ENCODE measurements at regions not wholly inside any gene's neighbourhood (a gene's known extent, or its start where the extent isn't known, plus 50 kb on each side); places are given as distances from the start of the nearest gene placed in this dataset.
A peak's percentile ranks its signal among the peaks of the same experiment; 100 is the strongest.

DNA sequence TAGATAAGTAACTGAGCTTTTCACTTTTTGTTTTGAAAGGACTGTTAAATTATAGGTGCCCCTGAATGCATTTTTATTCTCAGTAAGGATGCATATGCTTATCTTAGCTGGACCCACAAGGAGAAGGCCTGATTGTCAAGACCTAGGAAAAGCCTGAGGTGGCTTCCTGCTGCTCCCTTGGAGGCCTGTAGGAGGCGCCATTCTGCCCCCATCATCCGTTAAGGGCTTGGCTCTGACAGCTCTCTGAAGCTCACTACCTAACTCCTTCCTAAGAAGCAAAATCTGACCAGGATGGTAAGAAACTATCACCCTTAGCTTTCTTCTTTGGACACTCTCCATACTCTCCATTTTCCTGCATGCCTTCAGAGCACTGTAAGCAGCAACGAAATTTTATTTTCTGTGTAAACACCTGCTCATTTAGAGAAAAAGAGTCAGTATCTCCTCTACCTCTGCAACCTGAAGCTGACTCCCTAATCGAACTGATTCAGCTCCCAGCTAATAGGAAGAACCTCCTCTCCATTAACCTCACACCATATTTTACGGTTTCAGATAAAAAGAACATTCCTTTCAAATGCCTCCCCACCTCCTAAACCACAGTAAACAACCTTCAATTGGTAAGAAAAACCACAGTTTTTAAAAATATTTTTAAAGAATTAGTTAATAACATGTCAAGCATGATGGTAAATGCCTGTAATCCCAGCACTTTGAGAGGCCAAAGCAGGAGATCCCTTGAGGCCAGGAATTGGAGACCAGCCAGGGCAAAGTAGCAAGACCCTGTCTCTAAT lies 73.4 kb upstream of the EDNRA start:
- no peaks in the 10 kb centered on the region for H3K4me1 ChIP-seq
- no peaks in the 10 kb centered on the region for H3K27me3 ChIP-seq
- intact Hi-C loops (cut with DNase I; ENCODE audit: low total_unique reads) (no loop called here), in situ Hi-C loops (cut with MboI; ENCODE audit: low pct_ligation_motif_present in 1 of 4, low pct_unique_long_range_greater_than_20kb in 1 of 4, low sequenced_read_pairs in 3 of 4) (no loop called here)
- 47 to 57% methylated on average over 2 to 5 of the region's 5 CpGs for WGBS, 2 donors (ENCODE audit: low coverage in 1 of 2)
- no peak for DNase-seq
- H3K9me3 ChIP-seq: peaks cover 0 to 3% of the 10 kb centered on the region in 2 donors
- TF ChIP-seq, protein P1, sequence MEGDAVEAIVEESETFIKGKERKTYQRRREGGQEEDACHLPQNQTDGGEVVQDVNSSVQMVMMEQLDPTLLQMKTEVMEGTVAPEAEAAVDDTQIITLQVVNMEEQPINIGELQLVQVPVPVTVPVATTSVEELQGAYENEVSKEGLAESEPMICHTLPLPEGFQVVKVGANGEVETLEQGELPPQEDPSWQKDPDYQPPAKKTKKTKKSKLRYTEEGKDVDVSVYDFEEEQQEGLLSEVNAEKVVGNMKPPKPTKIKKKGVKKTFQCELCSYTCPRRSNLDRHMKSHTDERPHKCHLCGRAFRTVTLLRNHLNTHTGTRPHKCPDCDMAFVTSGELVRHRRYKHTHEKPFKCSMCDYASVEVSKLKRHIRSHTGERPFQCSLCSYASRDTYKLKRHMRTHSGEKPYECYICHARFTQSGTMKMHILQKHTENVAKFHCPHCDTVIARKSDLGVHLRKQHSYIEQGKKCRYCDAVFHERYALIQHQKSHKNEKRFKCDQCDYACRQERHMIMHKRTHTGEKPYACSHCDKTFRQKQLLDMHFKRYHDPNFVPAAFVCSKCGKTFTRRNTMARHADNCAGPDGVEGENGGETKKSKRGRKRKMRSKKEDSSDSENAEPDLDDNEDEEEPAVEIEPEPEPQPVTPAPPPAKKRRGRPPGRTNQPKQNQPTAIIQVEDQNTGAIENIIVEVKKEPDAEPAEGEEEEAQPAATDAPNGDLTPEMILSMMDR (IDR thresholded peaks at IDR 0.05): peak in 1 of 5 experiments; percentile 20
- TF ChIP-seq EP300 (IDR thresholded peaks at IDR 0.05; ENCODE audit: low read depth): no peak
- no peak for TF ChIP-seq POLR2AphosphoS5 (IDR thresholded peaks at IDR 0.05)
- H3K27ac ChIP-seq: no peak overlapping the region
- H3K36me3 ChIP-seq: no peaks in the 10 kb centered on the region
- no peak overlapping the region for H3K4me3 ChIP-seq

DNA sequence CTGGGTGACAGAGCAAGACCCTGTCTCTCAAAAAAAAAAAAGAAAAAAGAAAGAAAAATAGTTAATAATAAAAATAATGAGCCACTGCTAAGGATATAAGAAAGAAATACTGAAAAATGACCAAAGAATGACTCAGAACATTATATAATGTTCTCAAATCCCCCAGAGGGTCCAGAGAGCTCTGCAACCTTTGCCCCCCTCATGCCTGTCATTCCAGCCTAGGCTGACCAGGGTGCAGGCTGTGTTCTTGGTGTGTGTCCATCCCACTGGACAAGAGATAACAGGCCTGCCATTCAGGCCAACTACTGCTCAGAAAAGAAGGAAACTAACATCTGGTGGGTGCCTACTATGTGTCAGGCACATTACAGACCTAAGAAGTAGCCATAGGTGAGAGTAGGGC lies 72.7 kb upstream of the EDNRA start:
- peaks cover 0 to 3% of the 10 kb centered on the region in 2 donors for H3K9me3 ChIP-seq
- no peaks in the 10 kb centered on the region for H3K4me1 ChIP-seq
- no peaks in the 10 kb centered on the region for H3K36me3 ChIP-seq
- H3K27ac ChIP-seq: no peak overlapping the region
- no peak for TF ChIP-seq POLR2A (IDR thresholded peaks at IDR 0.05)
- TF ChIP-seq EP300 (IDR thresholded peaks at IDR 0.05; ENCODE audit: low read depth): no peak
- TF ChIP-seq, protein P1 (IDR thresholded peaks at IDR 0.05): no peak
- no peak for TF ChIP-seq POLR2AphosphoS5 (IDR thresholded peaks at IDR 0.05)
- H3K27me3 ChIP-seq: no peaks in the 10 kb centered on the region
- intact Hi-C loops (cut with DNase I; ENCODE audit: low total_unique reads) (no loop called here), in situ Hi-C loops (cut with MboI; ENCODE audit: low pct_ligation_motif_present in 1 of 4, low pct_unique_long_range_greater_than_20kb in 1 of 4, low sequenced_read_pairs in 3 of 4) (no loop called here)
- DNase-seq: no peak
- H3K4me3 ChIP-seq: no peak overlapping the region

- intact Hi-C loops (cut with DNase I; ENCODE audit: low total_unique reads): no loop called here
- TF ChIP-seq, protein P1 (IDR thresholded peaks at IDR 0.05): no peak
- TF ChIP-seq POLR2A (IDR thresholded peaks at IDR 0.05) (no peak), POLR2AphosphoS5 (IDR thresholded peaks at IDR 0.05) (no peak), EP300 (IDR thresholded peaks at IDR 0.05; ENCODE audit: low read depth) (no peak)
- 66 to 71% methylated on average over 2 of the region's 2 CpGs for WGBS, 2 donors (ENCODE audit: low coverage in 1 of 2)
- DNase-seq: no peak
- H3K27me3 ChIP-seq: no peaks in the 10 kb centered on the region
- H3K36me3 ChIP-seq: no peaks in the 10 kb centered on the region
- no peak overlapping the region for H3K4me3 ChIP-seq
- no peak overlapping the region for H3K27ac ChIP-seq
- in situ Hi-C loops (cut with MboI; ENCODE audit: low pct_ligation_motif_present in 1 of 4, low pct_unique_long_range_greater_than_20kb in 1 of 4, low sequenced_read_pairs in 3 of 4): no loop called here
- no peaks in the 10 kb centered on the region for H3K9me3 ChIP-seq
- no peaks in the 10 kb centered on the region for H3K4me1 ChIP-seq
These were observed 71.5 kb upstream of the EDNRA start for GRCh38 chr4:147409350-147409749.

DNA sequence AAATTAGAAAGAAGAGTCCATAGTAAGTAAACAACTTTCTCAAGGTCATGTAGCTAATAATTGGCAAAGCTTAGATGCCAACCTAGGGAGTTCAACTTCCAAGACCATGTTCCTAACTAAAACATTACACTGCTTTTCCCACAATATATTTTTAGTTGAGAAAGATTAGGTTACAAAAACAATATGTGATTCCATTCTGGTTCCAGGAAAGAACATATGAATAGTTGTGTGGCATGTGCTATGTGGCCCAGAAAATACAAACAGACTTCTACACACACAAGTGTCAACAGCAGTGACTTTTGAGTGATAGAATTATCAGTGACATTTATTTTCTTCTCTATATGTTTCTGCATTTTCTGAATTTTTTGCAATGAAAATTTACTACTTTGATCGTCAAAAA lies 62.7 kb upstream of the EDNRA start:
- 71 to 80% methylated on average over 1 of the region's 1 CpG for WGBS, 2 donors (ENCODE audit: low coverage in 1 of 2)
- intact Hi-C loops (cut with DNase I; ENCODE audit: low total_unique reads): no loop called here

GRCh38 chr4:147421456-147421855 lies 59.4 kb upstream of the EDNRA start:
- Histone ChIP-seq H3K27ac (no peak overlapping the region), H3K9me3 (no peaks in the 10 kb centered on the region), H3K4me3 (no peak overlapping the region), H3K36me3 (no peaks in the 10 kb centered on the region), H3K27me3 (no peaks in the 10 kb centered on the region), H3K4me1 (no peaks in the 10 kb centered on the region)
- in situ Hi-C loops (cut with MboI; ENCODE audit: low pct_ligation_motif_present in 1 of 4, low pct_unique_long_range_greater_than_20kb in 1 of 4, low sequenced_read_pairs in 3 of 4): no loop called here
- WGBS, 2 donors (ENCODE audit: low coverage in 1 of 2): 74 to 77% methylated on average over 2 of the region's 2 CpGs
- DNase-seq: no peak
- intact Hi-C loops (cut with DNase I; ENCODE audit: low total_unique reads): no loop called here
- TF ChIP-seq, protein P1 (IDR thresholded peaks at IDR 0.05): no peak

More for the DNA sequence above, 62.7 kb upstream of the EDNRA start:
- no peaks in the 10 kb centered on the region for H3K27me3 ChIP-seq
- no peak for DNase-seq
- no peak for TF ChIP-seq POLR2A (IDR thresholded peaks at IDR 0.05)
- in situ Hi-C loops (cut with MboI; ENCODE audit: low pct_ligation_motif_present in 1 of 4, low pct_unique_long_range_greater_than_20kb in 1 of 4, low sequenced_read_pairs in 3 of 4): no loop called here
- no peaks in the 10 kb centered on the region for H3K9me3 ChIP-seq
- no peaks in the 10 kb centered on the region for H3K36me3 ChIP-seq
- no peaks in the 10 kb centered on the region for H3K4me1 ChIP-seq
- H3K4me3 ChIP-seq: no peak overlapping the region
- no peak overlapping the region for H3K27ac ChIP-seq
